Activated CD8-positive, alpha-beta memory T cell treated with anti-CD3 and anti-CD28 coated beads for 4 hours (primary cell): ENCODE measurements at regions not wholly inside any gene's neighbourhood (a gene's known extent, or its start where the extent isn't known, plus 50 kb on each side); places are given as distances from the start of the nearest gene placed in this dataset.

Source experiments
- DNase-seq, 2 donors: peaks; one replicate each; pipeline ENCODE4 v3.0.0-alpha.2; 2020; ENCODE audit warnings: low read depth in 2 of 2

GRCh38 chr2:898319-898718, 52.3 kb upstream of the SNTG2 start:
- no peak for DNase-seq

DNA sequence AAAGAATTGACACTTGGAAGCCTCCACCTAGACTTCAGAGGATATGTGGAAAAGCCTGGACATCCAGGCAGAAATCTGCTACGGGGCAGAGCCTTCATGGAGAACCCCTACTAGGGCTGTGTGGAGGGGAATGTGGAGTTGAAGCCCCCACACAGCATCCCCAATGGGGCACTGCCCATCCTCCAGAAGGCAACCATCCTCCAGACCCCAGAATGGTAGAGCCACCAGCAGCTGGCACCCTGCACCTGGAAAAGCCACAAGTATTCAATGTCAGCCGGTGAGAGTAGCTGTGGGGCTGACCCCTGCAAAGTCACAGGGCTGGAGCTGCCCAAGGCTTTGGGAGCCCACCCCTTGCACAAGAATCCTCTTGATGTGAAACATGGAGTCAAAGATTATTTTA, 53.6 kb upstream of the SNTG2 start:
- DNase-seq: no peak

DNA sequence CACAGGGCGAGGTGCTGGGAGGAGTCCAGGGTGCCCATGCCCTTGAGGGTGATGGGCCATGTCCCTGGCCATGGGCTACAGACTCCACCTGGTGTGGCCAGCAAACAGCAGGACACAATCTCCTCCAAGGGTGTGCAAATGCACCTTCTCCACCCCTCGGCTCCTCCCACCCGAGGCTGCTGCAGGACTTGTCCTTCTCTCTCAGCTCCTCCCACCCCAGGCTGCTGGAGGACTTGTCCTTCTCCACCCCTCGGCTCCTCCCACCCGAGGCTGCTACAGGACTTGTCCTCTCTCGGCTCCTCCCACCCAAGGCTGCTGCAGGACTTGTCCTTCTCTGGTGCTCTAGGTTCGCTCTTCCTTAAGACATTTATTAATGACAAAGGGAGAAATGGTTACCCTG, 57.3 kb upstream of the SNTG2 start:
- no peak for DNase-seq

GRCh38 chr2:892892-893291, 57.8 kb upstream of the SNTG2 start:
- DNase-seq: no peak

- DNase-seq: no peak
Measured at GRCh38 chr2:892401-892800, 58.2 kb upstream of the SNTG2 start.

- DNase-seq: no peak
Measured at GRCh38 chr2:891734-892133, 58.9 kb upstream of the SNTG2 start.

DNA sequence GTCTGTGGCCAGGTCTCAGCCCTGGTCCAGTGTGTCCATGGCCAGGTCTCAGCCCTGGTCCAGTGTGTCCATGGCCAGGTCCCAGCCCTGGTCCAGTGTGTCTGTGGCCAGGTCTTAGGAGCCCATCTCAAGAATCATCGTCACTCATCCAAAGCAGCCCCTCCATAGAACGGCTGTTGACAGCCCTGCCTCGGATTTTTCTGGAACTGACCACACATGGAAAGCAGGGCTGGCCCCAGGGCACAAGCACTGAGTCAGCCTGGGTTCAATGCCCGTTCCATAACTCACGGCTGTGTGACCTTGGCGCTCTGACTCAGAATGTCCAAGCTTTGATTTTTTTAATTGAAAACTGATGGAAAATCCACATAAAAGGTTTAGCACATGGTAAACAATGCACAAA, 59.9 kb upstream of the SNTG2 start:
- no peak for DNase-seq

GRCh38 chr2:890214-890613, 60.4 kb upstream of the SNTG2 start:
- DNase-seq: no peak

- no peak for DNase-seq
Measured at GRCh38 chr2:888906-889566, 61.6 kb upstream of the SNTG2 start.

GRCh38 chr2:888211-888801, 62.3 kb upstream of the SNTG2 start:
- no peak for DNase-seq

DNA sequence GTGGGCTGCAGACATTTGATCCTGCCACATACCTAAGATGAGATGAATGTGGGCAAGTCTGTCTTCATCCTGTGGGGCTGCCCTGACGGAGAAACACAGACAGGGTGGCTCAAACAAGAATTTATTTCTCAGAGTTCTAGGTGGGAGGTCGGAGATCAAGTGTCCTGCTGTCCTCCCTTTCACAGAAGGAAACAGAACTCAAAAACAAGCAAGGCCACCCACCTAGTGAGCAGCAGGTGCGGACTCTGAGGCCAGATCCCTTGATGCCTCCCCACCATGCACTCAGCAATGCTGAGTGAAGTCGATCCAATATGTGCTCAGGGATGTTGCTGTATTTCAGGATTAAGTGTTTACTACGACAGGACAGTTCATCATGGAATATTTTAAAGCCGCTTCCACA, 63.0 kb upstream of the SNTG2 start:
- no peak for DNase-seq

- DNase-seq: no peak
Measured at GRCh38 chr2:886072-887022, 64.3 kb upstream of the SNTG2 start.

DNA sequence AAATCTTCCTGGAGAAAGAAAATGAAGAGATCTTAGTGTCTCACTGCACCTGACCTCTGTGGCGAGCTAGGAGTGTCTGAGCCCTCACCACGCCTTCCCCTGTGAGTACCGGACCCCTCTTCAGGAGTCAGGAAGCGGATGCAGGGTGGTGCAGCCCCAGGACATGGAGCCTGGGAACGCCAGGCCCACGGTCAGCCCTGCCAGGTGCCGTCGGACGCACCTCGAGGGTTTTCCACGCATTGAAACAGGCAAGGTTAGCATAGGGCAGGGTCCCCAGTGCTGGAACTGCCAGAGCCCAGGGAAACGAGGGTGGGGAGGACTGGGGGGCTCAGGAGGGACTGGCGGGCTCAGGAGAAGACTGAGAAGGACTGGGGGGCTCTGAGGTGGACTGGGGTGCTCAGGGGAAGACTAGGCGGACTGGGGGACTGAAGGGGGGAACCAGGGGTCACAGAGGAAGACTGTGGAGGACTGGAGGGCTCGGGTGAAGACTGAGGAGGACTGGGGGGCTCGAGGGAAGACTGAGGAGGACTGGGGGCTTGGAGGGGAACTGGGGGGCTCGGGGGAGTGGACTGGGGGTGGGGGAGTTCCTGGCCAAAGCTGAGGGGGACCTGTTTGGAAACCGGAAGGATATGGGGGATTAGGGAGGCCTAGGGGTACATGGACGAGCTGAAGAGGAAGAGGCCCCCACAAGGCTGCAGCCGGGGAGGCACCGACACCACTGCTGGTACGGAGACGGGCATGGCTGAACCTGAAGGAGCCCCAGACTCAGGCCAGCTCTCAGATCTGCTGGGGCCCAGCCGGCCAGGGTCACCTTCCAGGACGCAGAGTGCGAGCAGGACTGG, 65.2 kb upstream of the SNTG2 start:
- DNase-seq: no peak

GRCh38 chr2:883803-884748, 66.6 kb upstream of the SNTG2 start:
- DNase-seq: no peak

DNA sequence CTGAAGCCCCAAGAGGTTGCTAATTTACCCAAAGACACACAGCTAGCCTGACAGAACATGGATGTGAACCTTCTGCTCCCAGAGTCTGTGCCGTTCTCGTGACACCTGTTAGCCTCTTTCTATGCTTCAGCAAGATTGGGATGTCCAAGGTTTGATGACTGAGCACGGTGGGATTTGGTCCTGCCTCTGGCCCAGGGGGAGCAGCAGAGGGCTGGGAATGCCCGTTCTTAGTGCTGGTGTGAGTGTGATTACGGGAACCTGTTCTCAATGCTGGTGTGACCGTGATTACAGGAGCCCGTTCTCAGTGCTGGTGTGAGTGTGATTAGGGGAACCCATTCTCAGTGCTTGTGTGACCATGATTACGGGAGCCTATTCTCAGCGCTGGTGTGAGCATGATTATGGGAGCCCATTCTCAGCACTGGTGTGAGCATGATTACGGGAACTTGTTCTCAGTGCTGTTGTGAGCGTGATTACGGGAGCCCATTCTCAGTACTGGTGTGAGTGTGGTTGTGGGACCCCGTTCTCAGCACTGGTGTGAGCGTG, 67.3 kb upstream of the SNTG2 start:
- no peak for DNase-seq

GRCh38 chr2:881204-881918, 69.3 kb upstream of the SNTG2 start:
- no peak for DNase-seq

DNA sequence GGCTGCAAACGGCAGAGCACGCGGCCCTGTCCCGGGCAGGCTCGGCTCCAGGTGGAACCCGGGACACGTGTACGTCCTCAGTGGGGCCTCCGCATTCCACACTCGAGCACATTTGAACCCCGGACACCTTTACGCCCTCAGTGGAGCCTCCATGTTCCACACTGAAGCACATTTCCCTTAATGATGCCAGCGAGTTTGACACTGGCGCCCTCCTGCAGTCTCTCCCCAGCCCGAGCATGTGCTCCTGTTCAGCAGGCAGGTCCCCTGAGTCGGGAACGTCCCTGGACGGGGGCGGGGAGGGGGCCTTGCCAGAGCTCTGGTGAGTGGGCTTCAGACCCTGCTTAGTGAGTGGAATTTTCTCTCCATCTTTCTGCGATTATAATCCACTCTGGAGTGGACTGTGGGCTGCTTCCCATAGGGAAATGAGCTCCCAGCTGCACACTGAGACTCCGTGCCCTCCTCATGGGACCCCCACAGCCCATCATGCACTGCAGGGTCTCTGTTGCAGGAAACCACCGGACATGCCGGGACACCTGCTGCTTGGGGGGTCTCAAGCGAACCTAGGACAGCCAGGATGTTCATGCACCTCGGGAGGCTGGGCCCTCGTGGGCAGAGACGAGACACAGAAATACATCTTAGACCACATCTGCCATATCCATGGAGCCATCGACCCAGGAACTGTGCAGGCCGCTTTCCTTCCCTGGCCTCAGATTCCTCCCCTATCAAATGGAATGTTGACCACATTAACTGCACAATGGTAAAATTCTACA, 70.3 kb upstream of the SNTG2 start:
- DNase-seq: no peak

DNA sequence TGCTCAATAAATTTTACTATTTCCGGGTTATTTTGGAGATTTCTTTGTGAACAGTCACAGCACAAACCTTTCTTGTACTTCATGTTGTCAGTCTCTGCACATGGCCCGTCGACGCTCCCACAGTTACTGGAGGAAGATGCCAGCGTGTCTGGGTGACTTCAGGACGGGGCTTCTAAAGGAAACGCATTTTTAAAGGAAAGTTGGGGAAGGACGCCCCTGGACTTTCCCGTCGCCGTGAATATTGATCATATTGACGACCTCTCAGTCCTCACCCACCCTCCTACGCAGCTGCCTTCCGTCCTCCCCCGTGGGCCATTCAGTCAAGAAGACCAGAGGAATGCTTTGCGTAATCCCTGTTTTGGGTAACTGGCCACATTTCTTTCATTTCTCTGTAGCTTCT, 71.1 kb upstream of the SNTG2 start:
- no peak for DNase-seq
